ENCODE measurements at regions not wholly inside any gene's neighbourhood (a gene's known extent, or its start where the extent isn't known, plus 50 kb on each side); places are given as distances from the start of the nearest gene placed in this dataset.

GRCh38 chr9:20291201-20291600 is 331.1 kb downstream of the MLLT3 start:
- DNase-seq, result no peak

- no peak for DNase-seq
Measured at GRCh38 chr9:20290257-20290656, 332.0 kb downstream of the MLLT3 start.

- no peak for DNase-seq
Measured at GRCh38 chr9:20289423-20290010, 332.8 kb downstream of the MLLT3 start.

- DNase-seq, result no peak
Measured at GRCh38 chr9:20286969-20287368, 335.3 kb downstream of the MLLT3 start.

- no peak for DNase-seq
Measured at GRCh38 chr9:20286154-20286700, 336.1 kb downstream of the MLLT3 start.

- DNase-seq, result no peak
Measured at GRCh38 chr9:20284601-20285289, 337.6 kb downstream of the MLLT3 start.

GRCh38 chr9:20280330-20280729 is 342.0 kb downstream of the MLLT3 start:
- no peak for DNase-seq

- no peak for DNase-seq
Measured at GRCh38 chr9:20276762-20277161, 345.5 kb downstream of the MLLT3 start.

GRCh38 chr9:20271723-20272122 is 350.6 kb downstream of the MLLT3 start:
- no peak for DNase-seq

- no peak for DNase-seq
Measured at GRCh38 chr9:20271096-20271495, 351.2 kb downstream of the MLLT3 start.

- DNase-seq, result no peak
Measured at GRCh38 chr9:20270161-20270560, 352.1 kb downstream of the MLLT3 start.

GRCh38 chr9:20269620-20270019 is 352.7 kb downstream of the MLLT3 start:
- DNase-seq, result no peak

- no peak for DNase-seq
Measured at GRCh38 chr9:20264896-20265295, 357.4 kb downstream of the MLLT3 start.

GRCh38 chr9:20262611-20263010 is 359.7 kb downstream of the MLLT3 start:
- DNase-seq, result no peak

- no peak for DNase-seq
Measured at GRCh38 chr9:20256284-20256948, 365.9 kb downstream of the MLLT3 start.

- DNase-seq, result no peak
Measured at GRCh38 chr9:20255052-20255451, 367.2 kb downstream of the MLLT3 start.

- DNase-seq, result no peak
Measured at GRCh38 chr9:20253635-20254034, 368.7 kb downstream of the MLLT3 start.

- no peak for DNase-seq
Measured at GRCh38 chr9:20252778-20253177, 369.5 kb downstream of the MLLT3 start.

- DNase-seq, result no peak
Measured at GRCh38 chr9:20250791-20251190, 371.5 kb downstream of the MLLT3 start.

GRCh38 chr9:20244271-20244670 is 378.0 kb downstream of the MLLT3 start:
- DNase-seq, result no peak

- no peak for DNase-seq
Measured at GRCh38 chr9:20243841-20244240, 378.5 kb downstream of the MLLT3 start.

- DNase-seq, result no peak
Measured at GRCh38 chr9:20242510-20243189, 379.6 kb downstream of the MLLT3 start.

- DNase-seq, result no peak
Measured at GRCh38 chr9:20240498-20240897, 381.8 kb downstream of the MLLT3 start.

- no peak for DNase-seq
Measured at GRCh38 chr9:20238921-20239320, 383.4 kb downstream of the MLLT3 start.
